ENCODE measurements at regions not wholly inside any gene's neighbourhood (a gene's known extent, or its start where the extent isn't known, plus 50 kb on each side); places are given as distances from the start of the nearest gene placed in this dataset.

DNA sequence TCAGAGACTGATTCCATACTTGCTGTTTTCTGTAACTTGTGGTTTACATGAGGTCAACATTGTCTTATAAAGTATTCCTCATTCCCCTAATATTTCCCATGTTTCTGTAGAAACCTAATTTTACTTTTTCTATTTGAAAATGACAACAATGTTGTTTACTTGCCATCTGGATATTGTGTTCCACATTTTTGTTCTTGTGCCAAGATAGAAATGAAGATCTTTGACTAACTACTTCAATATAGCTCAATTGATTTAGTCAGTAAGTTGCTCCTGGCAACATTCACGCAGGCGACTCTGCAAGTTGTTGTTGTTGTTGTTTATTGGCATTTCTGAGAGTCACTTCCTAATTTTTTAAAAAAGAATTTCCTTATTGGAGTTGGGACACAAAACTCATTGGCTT lies 69.5 kb downstream of the CAVIN2 start:
- H3K36me3 ChIP-seq, result no peaks in the 10 kb centered on the region
- TF ChIP-seq, protein P1, sequence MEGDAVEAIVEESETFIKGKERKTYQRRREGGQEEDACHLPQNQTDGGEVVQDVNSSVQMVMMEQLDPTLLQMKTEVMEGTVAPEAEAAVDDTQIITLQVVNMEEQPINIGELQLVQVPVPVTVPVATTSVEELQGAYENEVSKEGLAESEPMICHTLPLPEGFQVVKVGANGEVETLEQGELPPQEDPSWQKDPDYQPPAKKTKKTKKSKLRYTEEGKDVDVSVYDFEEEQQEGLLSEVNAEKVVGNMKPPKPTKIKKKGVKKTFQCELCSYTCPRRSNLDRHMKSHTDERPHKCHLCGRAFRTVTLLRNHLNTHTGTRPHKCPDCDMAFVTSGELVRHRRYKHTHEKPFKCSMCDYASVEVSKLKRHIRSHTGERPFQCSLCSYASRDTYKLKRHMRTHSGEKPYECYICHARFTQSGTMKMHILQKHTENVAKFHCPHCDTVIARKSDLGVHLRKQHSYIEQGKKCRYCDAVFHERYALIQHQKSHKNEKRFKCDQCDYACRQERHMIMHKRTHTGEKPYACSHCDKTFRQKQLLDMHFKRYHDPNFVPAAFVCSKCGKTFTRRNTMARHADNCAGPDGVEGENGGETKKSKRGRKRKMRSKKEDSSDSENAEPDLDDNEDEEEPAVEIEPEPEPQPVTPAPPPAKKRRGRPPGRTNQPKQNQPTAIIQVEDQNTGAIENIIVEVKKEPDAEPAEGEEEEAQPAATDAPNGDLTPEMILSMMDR (IDR thresholded peaks at IDR 0.05), result no peak
- H3K27me3 ChIP-seq, result no peaks in the 10 kb centered on the region
- 86 to 95% methylated on average over 2 of the region's 2 CpGs for WGBS, 2 donors
- ATAC-seq (no peak), DNase-seq (no peak)
- peaks cover 0 to 12% (median 0%) of the 10 kb centered on the region in 11 donors for H3K9me3 ChIP-seq
- H3K4me3 ChIP-seq, result no peak overlapping the region
- no peak overlapping the region for H3K27ac ChIP-seq
- no peaks in the 10 kb centered on the region for H3K4me1 ChIP-seq
- intact Hi-C loops (cut with DNase I), result no loop called here

GRCh38 chr2:191778041-191778440 lies 68.8 kb downstream of the CAVIN2 start:
- H3K36me3 ChIP-seq, result no peaks in the 10 kb centered on the region
- H3K9me3 ChIP-seq, result peaks cover 0 to 12% (median 0%) of the 10 kb centered on the region in 11 donors
- DNase-seq (no peak), ATAC-seq (no peak)
- H3K4me3 ChIP-seq, result no peak overlapping the region
- H3K4me1 ChIP-seq, result no peaks in the 10 kb centered on the region
- intact Hi-C loops (cut with DNase I), result no loop called here
- WGBS, 2 donors, result 95 to 98% methylated on average over 1 of the region's 1 CpG
- TF ChIP-seq, protein P1 (IDR thresholded peaks at IDR 0.05), result no peak
- no peaks in the 10 kb centered on the region for H3K27me3 ChIP-seq
- no peak overlapping the region for H3K27ac ChIP-seq

GRCh38 chr2:191782351-191782750 lies 64.5 kb downstream of the CAVIN2 start:
- WGBS, 2 donors, result 71 to 79% methylated on average over 8 of the region's 8 CpGs

GRCh38 chr2:191783416-191783815 lies 63.5 kb downstream of the CAVIN2 start:
- TF ChIP-seq, protein P1 (IDR thresholded peaks at IDR 0.05), result no peak
- DNase-seq, result no peak
- intact Hi-C loops (cut with DNase I), result no loop called here
- Histone ChIP-seq H3K27ac (no peak overlapping the region), H3K27me3 (peaks cover 0 to 4% (median 0%) of the 10 kb centered on the region in 7 donors), H3K4me1 (no peaks in the 10 kb centered on the region), H3K4me3 (no peak overlapping the region), H3K36me3 (no peaks in the 10 kb centered on the region), H3K9me3 (no peaks in the 10 kb centered on the region)
- no peak for ATAC-seq

More at GRCh38 chr2:191782351-191782750, 64.5 kb downstream of the CAVIN2 start:
- DNase-seq (no peak), ATAC-seq (no peak)
- no peaks in the 10 kb centered on the region for H3K27me3 ChIP-seq
- no peaks in the 10 kb centered on the region for H3K36me3 ChIP-seq
- no peaks in the 10 kb centered on the region for H3K4me1 ChIP-seq
- intact Hi-C loops (cut with DNase I), result no loop called here
- H3K4me3 ChIP-seq, result no peak overlapping the region
- H3K9me3 ChIP-seq, result no peaks in the 10 kb centered on the region
- TF ChIP-seq, protein P1 (IDR thresholded peaks at IDR 0.05), result no peak
- no peak overlapping the region for H3K27ac ChIP-seq

Data from heart right ventricle (tissue), 16 donors.